Natural killer cell (primary cell): ENCODE measurements at regions not wholly inside any gene's neighbourhood (a gene's known extent, or its start where the extent isn't known, plus 50 kb on each side); places are given as distances from the start of the nearest gene placed in this dataset.
"Not testable (repeated sequence)": the region's sequence is repeated elsewhere in the genome, so short reads cannot be mapped to it uniquely, and the experiment has no call there.

ENCODE experiments used
- ATAC-seq, 3 donors: fragments of 150-1000 bp in 2 of 3; fragments of 200-7000 bp in 1 of 3; cut with Tn5 transposase; 1 replicate in 1 of 3; 2 replicates in 2 of 3; pipeline ENCODE4 v1.10.0; 2021; ENCODE audit warnings: mild to moderate bottlenecking in 2 of 3, moderate library complexity in 2 of 3
- DNase-seq, 2 donors: peaks; one replicate each; pipeline versions ENCODE4 v3.0.0 to v3.0.0-alpha.2; 2013 to 2021; ENCODE audit warnings: mixed read lengths in 1 of 2
- H3K27ac ChIP-seq: one replicate; pipeline ENCODE4 v1.5.1; 2013; ENCODE audit warnings: mild to moderate bottlenecking, low read length
- H3K27me3 ChIP-seq: one replicate; pipeline ENCODE4 v1.6.1; 2013; ENCODE audit warnings: low read length; ENCODE audit not compliant: control insufficient read depth, insufficient read depth
- H3K36me3 ChIP-seq: one replicate; pipeline ENCODE4 v1.6.1; 2013; ENCODE audit warnings: low read length; ENCODE audit not compliant: control insufficient read depth, insufficient read depth
- H3K4me1 ChIP-seq: one replicate; pipeline ENCODE4 v1.6.1; 2013; ENCODE audit warnings: low read length; ENCODE audit not compliant: control insufficient read depth, insufficient read depth
- H3K4me3 ChIP-seq: one replicate; pipeline ENCODE4 v1.5.1; 2013; ENCODE audit warnings: low read length
- H3K9me3 ChIP-seq: one replicate; pipeline ENCODE4 v1.6.1; 2013; ENCODE audit warnings: low read length; ENCODE audit not compliant: control insufficient read depth, insufficient read depth
- H3K27ac Mint-ChIP-seq, 2 donors: one replicate each; pipeline ENCODE4 v1.8.0; 2022; ENCODE audit warnings: mild to moderate bottlenecking in 2 of 2, mixed read lengths in 2 of 2, moderate library complexity in 1 of 2
- H3K27me3 Mint-ChIP-seq, 2 donors: one replicate each; pipeline ENCODE4 v1.8.0; 2022; ENCODE audit warnings: low read depth in 2 of 2, mixed read lengths in 2 of 2
- H3K36me3 Mint-ChIP-seq: one replicate; pipeline ENCODE4 v1.8.0; 2022; ENCODE audit warnings: mixed read lengths
- H3K4me1 Mint-ChIP-seq, 2 donors: one replicate each; pipeline ENCODE4 v1.8.0; 2022; ENCODE audit warnings: mixed read lengths in 2 of 2
- H3K4me3 Mint-ChIP-seq: one replicate; pipeline ENCODE4 v1.8.0; 2022; ENCODE audit warnings: mild to moderate bottlenecking, moderate library complexity, mixed read lengths
- H3K9me3 Mint-ChIP-seq, 2 donors: one replicate each; pipeline ENCODE4 v1.8.0; 2022; ENCODE audit warnings: mixed read lengths in 2 of 2
- CTCF ChIP-seq: fragments of 200-600 bp; IDR thresholded peaks from one replicate; pipeline ENCODE4 v1.8.0; 2022; ENCODE audit warnings: antibody characterized with exemption
- WGBS: methylation state at CpG from one replicate; pipeline ENCODE4 v1.1.7; 2013; ENCODE audit warnings: missing lambda C conversion rate; ENCODE audit not compliant: insufficient coverage; 5-methylcytosine and 5-hydroxymethylcytosine counted together
- intact Hi-C: fragments of 100-400 bp; cut with micrococcal nuclease; formaldehyde crosslinking; loops from one replicate; pipeline ENCODE4 v1.14.2; 2022

- ATAC-seq (no peak), DNase-seq (no peak)
- no peaks in the 10 kb centered on the region for H3K36me3 Mint-ChIP-seq
- no peaks in the 10 kb centered on the region for H3K4me1 Mint-ChIP-seq
- TF ChIP-seq CTCF = no peak
- H3K4me1 ChIP-seq = no peaks in the 10 kb centered on the region
- no peaks in the 10 kb centered on the region for H3K27me3 ChIP-seq
- no peak overlapping the region for H3K27ac Mint-ChIP-seq
- H3K4me3 ChIP-seq = no peak overlapping the region
- whole genome bisulfite sequencing = 92% methylated on average over 1 of the region's 2 CpGs
- peaks cover 3 to 10% of the 10 kb centered on the region in 2 donors for H3K9me3 Mint-ChIP-seq
- no peaks in the 10 kb centered on the region for H3K36me3 ChIP-seq
- peaks cover 4% of the 10 kb centered on the region for H3K9me3 ChIP-seq
- no peak overlapping the region for H3K4me3 Mint-ChIP-seq
- intact Hi-C loops = no loop called here
- H3K27me3 Mint-ChIP-seq = no peaks in the 10 kb centered on the region
- H3K27ac ChIP-seq = no peak overlapping the region
These were observed 113.9 kb downstream of the TAF11L14 start for GRCh38 chr5:17748201-17748600.

- H3K9me3 Mint-ChIP-seq = peaks cover 3 to 7% of the 10 kb centered on the region in 2 donors
- no peaks in the 10 kb centered on the region for H3K36me3 ChIP-seq
These were observed 114.7 kb downstream of the TAF11L14 start for GRCh38 chr5:17748941-17749340.

GRCh38 chr5:17755406-17755805 is 121.1 kb downstream of the TAF11L14 start:
- H3K27me3 Mint-ChIP-seq, ATAC-seq, H3K9me3 Mint-ChIP-seq, H3K36me3 Mint-ChIP-seq, H3K4me1 ChIP-seq, H3K27ac ChIP-seq, intact Hi-C loops, H3K9me3 ChIP-seq, H3K4me1 Mint-ChIP-seq, H3K4me3 ChIP-seq, H3K4me3 Mint-ChIP-seq, H3K36me3 ChIP-seq, H3K27ac Mint-ChIP-seq, H3K27me3 ChIP-seq, DNase-seq: not testable (repeated sequence)
- WGBS = 97% methylated on average over 11 of the region's 12 CpGs

More at GRCh38 chr5:17748941-17749340, 114.7 kb downstream of the TAF11L14 start:
- Mint-ChIP-seq H3K27ac (no peak overlapping the region), H3K36me3 (no peaks in the 10 kb centered on the region), H3K27me3 (no peaks in the 10 kb centered on the region), H3K4me3 (no peak overlapping the region), H3K4me1 (no peaks in the 10 kb centered on the region)
- 67% methylated on average over 1 of the region's 1 CpG for WGBS
- Histone ChIP-seq H3K4me1 (no peaks in the 10 kb centered on the region), H3K9me3 (peaks cover 4% of the 10 kb centered on the region), H3K4me3 (no peak overlapping the region), H3K27ac (no peak overlapping the region), H3K27me3 (no peaks in the 10 kb centered on the region)
- intact Hi-C loops = no loop called here
- ATAC-seq = no peak
- no peak for TF ChIP-seq CTCF
- DNase-seq = no peak

- intact Hi-C loops = no loop called here
These were observed 127.1 kb downstream of the TAF11L14 start for GRCh38 chr5:17761326-17761725.

More at GRCh38 chr5:17761326-17761725, 127.1 kb downstream of the TAF11L14 start:
- Histone ChIP-seq H3K36me3 (no peaks in the 10 kb centered on the region), H3K4me3 (no peak overlapping the region), H3K4me1 (no peaks in the 10 kb centered on the region), H3K9me3 (no peaks in the 10 kb centered on the region), H3K27me3 (no peaks in the 10 kb centered on the region), H3K27ac (no peak overlapping the region)
- no peak for TF ChIP-seq CTCF
- Mint-ChIP-seq H3K9me3 (peaks cover 16 to 21% of the 10 kb centered on the region in 2 donors), H3K4me3 (no peak overlapping the region), H3K27me3 (no peaks in the 10 kb centered on the region), H3K36me3 (peaks cover 13% of the 10 kb centered on the region), H3K4me1 (no peaks in the 10 kb centered on the region), H3K27ac (no peak overlapping the region)
- no peak for ATAC-seq
- DNase-seq = no peak
- 44% methylated on average over 3 of the region's 4 CpGs for WGBS
